ENCODE measurements at regions not wholly inside any gene's neighbourhood (a gene's known extent, or its start where the extent isn't known, plus 50 kb on each side); places are given as distances from the start of the nearest gene placed in this dataset.
"Not testable (repeated sequence)": the region's sequence is repeated elsewhere in the genome, so short reads cannot be mapped to it uniquely, and the experiment has no call there.

DNA sequence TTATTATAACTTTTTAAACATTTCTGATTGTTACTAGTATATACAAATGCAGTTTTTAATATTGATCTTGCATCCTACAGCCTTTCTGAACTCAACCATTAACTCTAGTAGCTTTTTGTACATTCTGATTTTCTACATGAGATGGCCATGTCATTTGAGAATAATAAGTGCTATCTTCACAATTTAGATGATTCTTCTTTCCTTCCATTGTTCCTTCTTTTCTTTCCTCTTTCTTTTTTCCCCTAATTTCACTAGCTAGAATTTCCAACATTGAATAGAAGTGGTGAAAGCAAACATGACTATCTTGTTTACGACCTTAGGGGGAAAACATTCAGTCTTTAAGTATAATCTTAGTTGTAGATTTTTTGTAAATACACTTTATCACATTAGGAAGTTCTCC lies 128.2 kb upstream of the PRSS16 start:
- TF ChIP-seq, protein P1, sequence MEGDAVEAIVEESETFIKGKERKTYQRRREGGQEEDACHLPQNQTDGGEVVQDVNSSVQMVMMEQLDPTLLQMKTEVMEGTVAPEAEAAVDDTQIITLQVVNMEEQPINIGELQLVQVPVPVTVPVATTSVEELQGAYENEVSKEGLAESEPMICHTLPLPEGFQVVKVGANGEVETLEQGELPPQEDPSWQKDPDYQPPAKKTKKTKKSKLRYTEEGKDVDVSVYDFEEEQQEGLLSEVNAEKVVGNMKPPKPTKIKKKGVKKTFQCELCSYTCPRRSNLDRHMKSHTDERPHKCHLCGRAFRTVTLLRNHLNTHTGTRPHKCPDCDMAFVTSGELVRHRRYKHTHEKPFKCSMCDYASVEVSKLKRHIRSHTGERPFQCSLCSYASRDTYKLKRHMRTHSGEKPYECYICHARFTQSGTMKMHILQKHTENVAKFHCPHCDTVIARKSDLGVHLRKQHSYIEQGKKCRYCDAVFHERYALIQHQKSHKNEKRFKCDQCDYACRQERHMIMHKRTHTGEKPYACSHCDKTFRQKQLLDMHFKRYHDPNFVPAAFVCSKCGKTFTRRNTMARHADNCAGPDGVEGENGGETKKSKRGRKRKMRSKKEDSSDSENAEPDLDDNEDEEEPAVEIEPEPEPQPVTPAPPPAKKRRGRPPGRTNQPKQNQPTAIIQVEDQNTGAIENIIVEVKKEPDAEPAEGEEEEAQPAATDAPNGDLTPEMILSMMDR (IDR thresholded peaks at IDR 0.05; ENCODE audit: insufficient read depth, low read depth, low read length, missing control alignments) = no peak
- no peak for DNase-seq (ENCODE audit: low read depth)
- no peak overlapping the region for H3K4me3 ChIP-seq (ENCODE audit: low read depth, low read length)

DNA sequence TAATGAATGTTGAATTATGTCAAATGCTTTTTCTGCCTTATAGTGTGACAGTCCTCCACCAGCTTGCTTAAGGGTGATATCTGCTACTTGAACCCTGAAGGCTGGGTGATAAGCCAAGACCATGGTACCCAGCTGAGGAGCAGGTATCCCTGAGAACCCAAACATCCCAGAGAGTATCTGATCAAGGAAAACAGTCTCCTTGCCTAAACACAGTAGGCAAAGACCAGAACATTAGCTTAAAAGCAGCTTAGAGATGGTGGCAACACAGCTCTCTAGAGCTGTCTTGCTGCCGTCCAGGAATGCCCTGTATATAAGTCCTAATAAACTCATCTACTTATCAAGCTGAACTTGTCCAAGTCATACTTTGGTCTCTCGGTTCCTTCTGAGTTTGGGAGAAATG lies 127.7 kb upstream of the PRSS16 start:
- no peak for DNase-seq (ENCODE audit: low read depth)
- TF ChIP-seq, protein P1 (IDR thresholded peaks at IDR 0.05; ENCODE audit: insufficient read depth, low read depth, low read length, missing control alignments) = no peak

DNA sequence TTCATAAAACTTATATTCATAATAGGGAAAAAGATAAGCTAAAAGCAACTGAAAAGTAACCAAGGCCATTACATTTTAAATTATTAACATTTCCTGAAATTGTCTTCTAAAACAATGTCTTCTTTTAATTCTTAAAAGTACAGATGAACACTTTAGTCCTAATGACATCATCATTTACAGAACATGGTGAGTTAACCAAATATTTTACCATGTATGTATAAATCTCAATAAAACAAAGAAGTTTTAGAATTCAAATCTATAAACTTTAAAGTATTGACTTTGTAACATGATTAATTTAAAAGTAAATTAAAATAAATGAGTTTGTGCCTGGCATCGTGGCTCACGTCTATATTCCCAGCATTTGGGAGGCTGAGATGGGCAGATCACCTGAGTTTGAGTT lies 125.9 kb upstream of the PRSS16 start:
- no peak overlapping the region for H3K4me3 ChIP-seq (ENCODE audit: low read depth, low read length)
- no peak for DNase-seq (ENCODE audit: low read depth)
- TF ChIP-seq, protein P1 (IDR thresholded peaks at IDR 0.05; ENCODE audit: insufficient read depth, low read depth, low read length, missing control alignments) = no peak

More for the DNA sequence above, 127.7 kb upstream of the PRSS16 start:
- no peak overlapping the region for H3K4me3 ChIP-seq (ENCODE audit: low read depth, low read length)

DNA sequence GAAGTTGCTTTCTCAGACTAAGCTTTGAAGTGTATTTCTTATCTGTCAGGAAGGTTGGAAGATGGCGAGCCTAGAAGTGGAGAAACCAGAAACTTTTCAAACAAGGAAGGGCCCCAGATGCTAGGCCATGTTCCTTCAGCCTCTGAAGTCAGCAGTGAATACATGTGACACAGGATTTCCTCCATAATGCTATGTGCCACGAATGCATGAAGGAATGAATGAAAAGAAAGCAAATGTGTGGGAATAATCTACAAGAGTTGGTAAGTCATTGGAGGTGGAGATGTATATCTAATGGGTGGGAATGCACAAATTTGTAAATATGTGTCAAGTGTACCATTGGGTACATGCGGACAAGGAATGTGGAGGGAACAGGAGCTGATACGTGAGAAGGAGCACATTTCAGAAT lies 123.2 kb upstream of the PRSS16 start:
- no peak for DNase-seq (ENCODE audit: low read depth)
- TF ChIP-seq, protein P1 (IDR thresholded peaks at IDR 0.05; ENCODE audit: insufficient read depth, low read depth, low read length, missing control alignments) = no peak
- H3K4me3 ChIP-seq (ENCODE audit: low read depth, low read length) = no peak overlapping the region

GRCh38 chr6:27126046-27126814 lies 121.3 kb upstream of the PRSS16 start:
- TF ChIP-seq, protein P1 (IDR thresholded peaks at IDR 0.05; ENCODE audit: insufficient read depth, low read depth, low read length, missing control alignments) = no peak
- peak overlapping the region; percentile 39 for H3K4me3 ChIP-seq (ENCODE audit: low read depth, low read length)
- no peak for DNase-seq (ENCODE audit: low read depth)

DNA sequence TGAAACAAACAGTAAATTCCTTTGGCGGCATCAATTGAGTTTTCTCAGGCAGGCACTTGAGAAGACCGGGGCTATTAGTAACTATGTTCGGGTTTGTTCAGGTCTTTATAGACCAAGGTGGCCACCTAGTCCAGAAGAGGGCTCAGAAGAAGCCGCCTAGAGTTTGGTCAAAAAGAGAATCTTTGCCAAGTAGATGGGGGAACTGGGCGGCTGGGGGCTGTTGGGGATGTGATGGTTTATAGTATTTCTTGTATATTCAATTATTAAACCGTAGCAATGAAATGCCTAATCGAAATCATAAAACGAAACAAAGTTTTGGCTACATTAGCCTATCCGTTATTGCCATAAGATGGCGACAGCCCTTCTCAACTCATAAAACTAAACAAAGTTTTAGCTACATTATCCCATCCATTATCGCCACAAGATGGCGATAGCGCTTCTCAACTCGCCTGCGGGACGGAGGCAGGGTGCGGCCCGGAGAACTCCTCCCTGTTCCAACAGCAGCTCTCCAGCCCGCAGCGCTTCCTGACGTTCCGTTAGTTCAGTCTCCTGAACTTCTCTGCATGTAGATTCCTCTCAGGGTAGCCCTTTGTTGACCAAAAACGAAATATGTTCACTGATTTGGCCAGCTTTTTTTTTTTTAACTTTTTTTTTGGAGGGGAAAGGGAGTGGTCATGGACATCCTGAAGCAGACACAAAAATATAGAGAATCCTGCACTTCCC lies 120.5 kb upstream of the PRSS16 start:
- peak; percentile 93 for DNase-seq (ENCODE audit: low read depth)
- TF ChIP-seq, protein P1 (IDR thresholded peaks at IDR 0.05; ENCODE audit: insufficient read depth, low read depth, low read length, missing control alignments) = peak; percentile 84
- H3K4me3 ChIP-seq (ENCODE audit: low read depth, low read length) = peak overlapping the region; percentile 39

DNA sequence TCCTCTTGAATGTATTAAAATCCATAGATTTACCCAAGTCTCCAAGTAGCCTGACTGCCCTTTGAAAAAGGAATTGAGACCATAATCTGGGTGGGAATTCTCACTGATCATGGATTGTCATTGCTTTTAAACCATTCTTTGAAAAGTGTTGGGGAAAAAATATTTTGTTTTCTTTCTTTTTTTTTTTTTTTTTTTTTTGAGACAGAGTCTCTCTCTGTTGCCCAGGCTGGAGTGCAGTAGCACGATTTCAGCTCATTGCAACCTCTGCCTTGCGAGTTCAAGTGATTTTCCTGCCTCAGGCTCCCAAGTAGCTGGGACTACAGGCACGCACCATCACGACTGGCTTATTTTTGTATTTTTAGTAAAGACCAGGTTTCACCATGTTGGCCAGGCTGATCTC lies 119.6 kb upstream of the PRSS16 start:
- DNase-seq (ENCODE audit: low read depth) = not testable (repeated sequence)
- peak overlapping the region; percentile 39 for H3K4me3 ChIP-seq (ENCODE audit: low read depth, low read length)

Data from GM12865 (cell line).